IMR-90 (cell line): ENCODE measurements at regions not wholly inside any gene's neighbourhood (a gene's known extent, or its start where the extent isn't known, plus 50 kb on each side); places are given as distances from the start of the nearest gene placed in this dataset.

ENCODE experiments used
- ATAC-seq: fragments of 200-7000 bp; cut with Tn5 transposase; 2 replicates; pipeline ENCODE4 v1.9.1; 2020; ENCODE audit warnings: low read depth, mild to moderate bottlenecking, moderate library complexity
- BruUV-seq: library from RNA; stranded (reverse); fragments of 400-500 nt; replicated peaks from 2 replicates; lab custom pipeline; 2021; lab: Mats Ljungman, UMichigan
- CTCF ChIA-PET: fragments of 300-600 bp; formaldehyde crosslinking; extraction: SDS; loops from one replicate; lab custom pipeline; 2021; ENCODE audit warnings: antibody characterized with exemption; lab: Yijun Ruan, JAX
- POLR2A ChIA-PET: fragments of 300-600 bp; sonication (Branson Sonifier 250); formaldehyde crosslinking; loops from one replicate; lab custom pipeline; 2022; ENCODE audit warnings: antibody characterized with exemption; ENCODE audit not compliant: unreplicated experiment; lab: Charles Lee
- DNase-seq: peaks from one replicate; pipeline ENCODE4 v3.0.0; 2013
- H2AFZ ChIP-seq: replicated peaks from 2 replicates; pipeline ENCODE3; 2013; ENCODE audit warnings: low read length, mild to moderate bottlenecking; ENCODE audit not compliant: poor library complexity
- H2AK5ac ChIP-seq: 2 replicates; pipeline ENCODE4 v1.6.1; 2013; ENCODE audit warnings: low read depth, low read length, inconsistent platforms
- H2AK9ac ChIP-seq: replicated peaks from 2 replicates; pipeline ENCODE3; 2013; ENCODE audit warnings: mild to moderate bottlenecking, low read depth, low read length, moderate library complexity; ENCODE audit not compliant: poor library complexity
- H2BK120ac ChIP-seq: 2 replicates; pipeline ENCODE4 v1.6.1; 2013; ENCODE audit warnings: low read depth, low read length, inconsistent platforms
- H2BK15ac ChIP-seq: 3 replicates; pipeline ENCODE4 v1.6.1; 2013; ENCODE audit warnings: low read depth, low read length, inconsistent platforms
- H2BK20ac ChIP-seq: 2 replicates; pipeline ENCODE4 v1.6.1; 2013; ENCODE audit warnings: low read depth, mild to moderate bottlenecking, inconsistent platforms, low read length, moderate library complexity
- H2BK5ac ChIP-seq: 2 replicates; pipeline ENCODE4 v1.6.1; 2013; ENCODE audit warnings: mild to moderate bottlenecking, low read depth, low read length, inconsistent platforms; ENCODE audit not compliant: poor library complexity, severe bottlenecking
- H3K14ac ChIP-seq: replicated peaks from 2 replicates; pipeline ENCODE4 v1.6.1; 2013; ENCODE audit warnings: low read depth, low read length, inconsistent platforms
- H3K18ac ChIP-seq: 2 replicates; pipeline ENCODE4 v1.6.1; 2013; ENCODE audit warnings: low read depth, low read length, control low read depth
- H3K23ac ChIP-seq: 2 replicates; pipeline ENCODE4 v1.6.1; 2013; ENCODE audit warnings: low read depth, low read length, inconsistent platforms
- H3K27ac ChIP-seq: 2 replicates; pipeline ENCODE4 v1.5.1; 2013; ENCODE audit warnings: mild to moderate bottlenecking, control low read depth, low read length; ENCODE audit not compliant: insufficient read depth
- H3K27me3 ChIP-seq: 2 replicates; pipeline ENCODE4 v1.6.1; 2013; ENCODE audit warnings: low read length; ENCODE audit not compliant: control insufficient read depth, insufficient read depth
- H3K36me3 ChIP-seq: 2 replicates; pipeline ENCODE4 v1.6.1; 2013; ENCODE audit warnings: low read length, mixed read lengths; ENCODE audit not compliant: control insufficient read depth, insufficient read depth
- H3K4ac ChIP-seq: 2 replicates; pipeline ENCODE4 v1.6.1; 2013; ENCODE audit warnings: low read depth, low read length, inconsistent platforms
- H3K4me1 ChIP-seq: 2 replicates; pipeline ENCODE4 v1.6.1; 2013; ENCODE audit warnings: low read length, mixed read lengths; ENCODE audit not compliant: control insufficient read depth, insufficient read depth
- H3K4me2 ChIP-seq: 2 replicates; pipeline ENCODE4 v1.6.1; 2013; ENCODE audit warnings: low read depth, mild to moderate bottlenecking, control low read depth, low read length, moderate library complexity
- H3K4me3 ChIP-seq: 2 replicates; pipeline ENCODE4 v1.5.1; 2013; ENCODE audit warnings: low read depth, mild to moderate bottlenecking, control low read depth, low read length, moderate library complexity; ENCODE audit not compliant: insufficient read depth
- H3K56ac ChIP-seq: 2 replicates; pipeline ENCODE4 v1.6.1; 2013; ENCODE audit warnings: low read length, inconsistent platforms; ENCODE audit not compliant: insufficient read depth; ENCODE audit errors: extremely low read depth
- H3K79me1 ChIP-seq, 2 experiments: 2 replicates each; pipeline ENCODE4 v1.6.1; 2013; ENCODE audit warnings: low read length in 2 of 2, inconsistent platforms in 1 of 2, low read depth in 1 of 2
- H3K9ac ChIP-seq: 2 replicates; pipeline ENCODE4 v1.6.1; 2013; ENCODE audit warnings: low read depth, low read length, control low read depth
- H3K9me1 ChIP-seq: 2 replicates; pipeline ENCODE4 v1.6.1; 2013; ENCODE audit warnings: low read length, inconsistent platforms; ENCODE audit not compliant: insufficient read depth
- H3K9me3 ChIP-seq: 2 replicates; pipeline ENCODE4 v1.6.1; 2013; ENCODE audit warnings: low read length; ENCODE audit not compliant: control insufficient read depth, insufficient read depth
- H4K20me1 ChIP-seq: 2 replicates; pipeline ENCODE4 v1.6.1; 2013; ENCODE audit warnings: low read length, inconsistent platforms; ENCODE audit not compliant: insufficient read depth
- H4K5ac ChIP-seq: 2 replicates; pipeline ENCODE4 v1.6.1; 2013; ENCODE audit warnings: mild to moderate bottlenecking, low read depth, low read length, control low read depth
- H4K8ac ChIP-seq, 2 experiments: 2 replicates each; pipeline ENCODE4 v1.6.1; 2013; ENCODE audit warnings: low read depth in 2 of 2, low read length in 2 of 2, control low read depth in 1 of 2, inconsistent platforms in 1 of 2
- H4K91ac ChIP-seq: 2 replicates; pipeline ENCODE4 v1.6.1; 2013; ENCODE audit warnings: low read depth, low read length, inconsistent platforms; ENCODE audit not compliant: insufficient read depth
- BHLHE40 ChIP-seq: fragments of 150-350 bp; IDR thresholded peaks from 2 replicates; pipeline ENCODE4 v1.6.1; 2016; ENCODE audit warnings: mild to moderate bottlenecking, low read depth, low read length
- CHD1 ChIP-seq: IDR thresholded peaks from 2 replicates; pipeline ENCODE4 v1.6.1; 2012; ENCODE audit warnings: low read depth, low read length, improper control_type of control experiment
- MAFK ChIP-seq: IDR thresholded peaks from 2 replicates; pipeline ENCODE4 v1.6.1; 2012; ENCODE audit warnings: low read depth, low read length, improper control_type of control experiment
- MAZ ChIP-seq: IDR thresholded peaks from 2 replicates; pipeline ENCODE4 v1.6.1; 2012; ENCODE audit warnings: low read depth, mild to moderate bottlenecking, low read length, improper control_type of control experiment, moderate library complexity, borderline replicate concordance
- NFE2L2 ChIP-seq: fragments of 150-350 bp; IDR thresholded peaks from 2 replicates; pipeline ENCODE4 v1.6.1; 2016; ENCODE audit warnings: low read depth, mild to moderate bottlenecking, low read length
- POLR2A ChIP-seq: IDR thresholded peaks from 2 replicates; pipeline ENCODE4 v1.6.1; 2012; ENCODE audit warnings: mild to moderate bottlenecking, low read depth, low read length
- SMC3 ChIP-seq: fragments of 150-350 bp; IDR thresholded peaks from 2 replicates; pipeline ENCODE4 v1.6.1; 2016; ENCODE audit warnings: low read depth, mild to moderate bottlenecking, antibody characterized with exemption, low read length, moderate library complexity
- WGBS, 2 experiments: methylation state at CpG; one replicate each; pipeline versions ENCODE4 v1.1.5 to v1.1.7; 2013; ENCODE audit warnings: missing lambda C conversion rate in 2 of 2; ENCODE audit not compliant: insufficient read length in 1 of 2; ENCODE audit errors: extremely low coverage in 2 of 2; 5-methylcytosine and 5-hydroxymethylcytosine counted together
- dilution Hi-C: fragments of 300-500 bp; cut with HindIII; formaldehyde crosslinking; loops from one replicate; pipeline ENCODE4 v1.14.3; 2018; ENCODE audit warnings: low sequenced_read_pairs; ENCODE audit not compliant: unreplicated experiment
- in situ Hi-C: fragments of 300-500 bp; cut with MboI; formaldehyde crosslinking; loops from 3 replicates; pipeline ENCODE4 v1.14.3; 2019; ENCODE audit warnings: low sequenced_read_pairs, inconsistent platforms, mixed read lengths
- intact Hi-C: fragments of 100-400 bp; cut with micrococcal nuclease; formaldehyde crosslinking; loops from 2 replicates; pipeline ENCODE4 v1.10.0; 2022
- TF ChIP-seq, protein P1 (sequence below): fragments of 150-350 bp; IDR thresholded peaks from 2 replicates; pipeline ENCODE4 v1.6.1; 2017; ENCODE audit warnings: mild to moderate bottlenecking, antibody characterized with exemption, low read length, low read depth

DNA sequence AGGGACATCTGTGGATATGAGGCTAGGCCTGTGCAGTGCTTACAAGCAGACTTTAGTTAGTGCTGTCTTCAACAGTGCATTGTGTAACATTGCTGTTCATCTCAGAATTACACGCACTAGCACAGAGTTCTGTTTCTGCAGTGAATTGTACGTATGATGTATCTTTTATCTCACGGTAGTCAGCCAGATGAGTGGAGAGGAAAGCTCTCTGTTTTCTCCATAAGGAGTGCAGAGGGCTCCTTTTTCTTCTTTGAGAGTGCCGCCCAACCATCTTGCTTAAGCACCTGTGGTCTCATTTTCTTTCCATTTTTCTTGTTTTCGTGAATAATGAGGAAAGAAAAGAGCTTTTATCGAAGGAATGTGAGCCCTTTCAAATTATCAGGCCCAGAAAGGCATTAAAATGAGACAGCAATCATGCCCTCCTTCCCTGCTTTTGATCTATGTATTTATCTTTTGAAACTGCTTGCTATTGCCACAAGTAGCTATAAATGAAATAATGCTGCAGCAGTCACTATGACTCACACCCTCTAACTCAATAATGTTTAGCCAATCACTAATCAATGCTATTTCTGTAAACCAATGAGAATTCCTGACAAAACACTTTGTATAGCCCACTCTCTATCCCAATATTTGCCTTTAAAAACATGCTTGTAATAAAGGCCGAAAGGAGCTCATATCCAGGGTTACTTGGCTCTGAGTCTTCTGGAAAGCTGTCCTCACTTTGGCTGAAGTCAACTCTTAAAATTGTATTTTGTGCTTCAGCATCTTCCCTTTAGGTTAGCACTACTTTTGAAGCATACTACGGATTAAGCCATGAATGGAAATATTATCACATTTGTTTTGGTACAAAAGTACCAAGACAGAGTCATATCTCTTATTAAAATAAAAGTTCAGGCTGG, 226.0 kb upstream of the P2RY1 start:
- Histone ChIP-seq H2BK5ac (no peak overlapping the region), H3K56ac (no peak overlapping the region), H2BK120ac (no peak overlapping the region), H2AFZ (no peak overlapping the region), H3K9ac (no peak overlapping the region), H2AK5ac (no peak overlapping the region), H3K79me1 (no peaks in the 10 kb centered on the region), H4K8ac (no peak overlapping the region), H2AK9ac (no peak overlapping the region), H4K20me1 (no peaks in the 10 kb centered on the region), H4K91ac (no peak overlapping the region), H2BK20ac (no peak overlapping the region), H3K14ac (no peak overlapping the region), H3K4me2 (no peak overlapping the region), H3K4me3 (no peak overlapping the region), H3K18ac (no peak overlapping the region), H3K9me3 (peaks cover 4% of the 10 kb centered on the region; the same call in 1 of the 2 replicates), H2BK15ac (no peak overlapping the region), H3K23ac (no peak overlapping the region), H3K36me3 (no peaks in the 10 kb centered on the region), H3K4me1 (no peaks in the 10 kb centered on the region), H4K5ac (no peak overlapping the region), H3K27ac (no peak overlapping the region), H3K9me1 (no peaks in the 10 kb centered on the region), H3K4ac (no peak overlapping the region), H3K27me3 (no peaks in the 10 kb centered on the region)
- ChIA-PET CTCF (no interaction called here), POLR2A (no interaction called here)
- in situ Hi-C loops (no loop called here), intact Hi-C loops (no loop called here), dilution Hi-C loops (no loop called here)
- 90% methylated on average over 2 of the region's 8 CpGs; no CpG with 5 or more reads in 1 of the 2 experiments for WGBS, 2 experiments
- BruUV-seq: no TSS peak
- DNase-seq (no peak), ATAC-seq (no peak)
- no peak for TF ChIP-seq POLR2A
- TF ChIP-seq, protein P1, sequence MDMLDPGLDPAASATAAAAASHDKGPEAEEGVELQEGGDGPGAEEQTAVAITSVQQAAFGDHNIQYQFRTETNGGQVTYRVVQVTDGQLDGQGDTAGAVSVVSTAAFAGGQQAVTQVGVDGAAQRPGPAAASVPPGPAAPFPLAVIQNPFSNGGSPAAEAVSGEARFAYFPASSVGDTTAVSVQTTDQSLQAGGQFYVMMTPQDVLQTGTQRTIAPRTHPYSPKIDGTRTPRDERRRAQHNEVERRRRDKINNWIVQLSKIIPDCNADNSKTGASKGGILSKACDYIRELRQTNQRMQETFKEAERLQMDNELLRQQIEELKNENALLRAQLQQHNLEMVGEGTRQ: no peak
- TF ChIP-seq MAFK: no peak
- TF ChIP-seq BHLHE40: no peak
- TF ChIP-seq SMC3: no peak
- TF ChIP-seq MAZ: no peak
- no peak for TF ChIP-seq CHD1
- no peak for TF ChIP-seq NFE2L2
